ENCODE measurements at regions not wholly inside any gene's neighbourhood (a gene's known extent, or its start where the extent isn't known, plus 50 kb on each side); places are given as distances from the start of the nearest gene placed in this dataset.

GRCh38 chr11:69387409-69387885 is 93.5 kb downstream of the MYEOV start:
- intact Hi-C loops (cut with DNase I, micrococcal nuclease), result no loop called here
- no peak for DNase-seq
- ATAC-seq, result no peak

GRCh38 chr11:69388210-69388609 is 93.3 kb upstream of the LINC01488 start:
- no peak for DNase-seq
- no peak for ATAC-seq
- intact Hi-C loops (cut with DNase I, micrococcal nuclease), result no loop called here

- intact Hi-C loops (cut with DNase I, micrococcal nuclease), result no loop called here
- ATAC-seq, result no peak
- DNase-seq, result no peak
Measured at GRCh38 chr11:69388661-69389060, 92.8 kb upstream of the LINC01488 start.

- ATAC-seq (no peak), DNase-seq (peak in 1 of 2 donors; percentile 14)
- intact Hi-C loops (cut with DNase I, micrococcal nuclease), result no loop called here
Measured at GRCh38 chr11:69390561-69390960, 90.9 kb upstream of the LINC01488 start.

- no peak for DNase-seq
- ATAC-seq, result no peak
- intact Hi-C loops (cut with DNase I, micrococcal nuclease), result no loop called here
Measured at GRCh38 chr11:69391192-69392103, 90.0 kb upstream of the LINC01488 start.

GRCh38 chr11:69392104-69392653 is 89.3 kb upstream of the LINC01488 start:
- no peak for ATAC-seq
- intact Hi-C loops (cut with DNase I, micrococcal nuclease), result no loop called here

GRCh38 chr11:69393178-69393832 is 88.2 kb upstream of the LINC01488 start:
- no peak for DNase-seq
- no peak for ATAC-seq
- intact Hi-C loops (cut with DNase I, micrococcal nuclease), result no loop called here

More at GRCh38 chr11:69392104-69392653, 89.3 kb upstream of the LINC01488 start:
- DNase-seq, result no peak

- intact Hi-C loops (cut with DNase I, micrococcal nuclease), result no loop called here
- no peak for DNase-seq
- ATAC-seq, result no peak
Measured at GRCh38 chr11:69393865-69394233, 87.6 kb upstream of the LINC01488 start.

GRCh38 chr11:69394234-69394868 is 87.1 kb upstream of the LINC01488 start:
- ATAC-seq (no peak), DNase-seq (no peak)
- intact Hi-C loops (cut with DNase I, micrococcal nuclease), result no loop called here

- DNase-seq, result no peak
- ATAC-seq, result no peak
- intact Hi-C loops (cut with DNase I, micrococcal nuclease), result no loop called here
Measured at GRCh38 chr11:69394869-69395246, 86.6 kb upstream of the LINC01488 start.

GRCh38 chr11:69395287-69395686 is 86.2 kb upstream of the LINC01488 start:
- DNase-seq (no peak), ATAC-seq (no peak)
- intact Hi-C loops (cut with DNase I, micrococcal nuclease), result no loop called here

GRCh38 chr11:69396051-69396947 is 85.2 kb upstream of the LINC01488 start:
- intact Hi-C loops (cut with DNase I, micrococcal nuclease), result no loop called here
- ATAC-seq (no peak), DNase-seq (no peak)

GRCh38 chr11:69396948-69397307 is 84.5 kb upstream of the LINC01488 start:
- intact Hi-C loops (cut with DNase I, micrococcal nuclease), result no loop called here
- ATAC-seq (no peak), DNase-seq (no peak)

GRCh38 chr11:69397732-69398131 is 83.7 kb upstream of the LINC01488 start:
- intact Hi-C loops (cut with DNase I, micrococcal nuclease), result no loop called here
- no peak for ATAC-seq

GRCh38 chr11:69398529-69399492 is 82.7 kb upstream of the LINC01488 start:
- intact Hi-C loops (cut with DNase I, micrococcal nuclease), result no loop called here
- DNase-seq (no peak), ATAC-seq (no peak)

More at GRCh38 chr11:69397732-69398131, 83.7 kb upstream of the LINC01488 start:
- DNase-seq, result no peak

GRCh38 chr11:69400140-69400539 is 81.3 kb upstream of the LINC01488 start:
- ATAC-seq, result no peak
- no peak for DNase-seq
- intact Hi-C loops (cut with DNase I, micrococcal nuclease), result no loop called here

GRCh38 chr11:69400771-69401590 is 80.5 kb upstream of the LINC01488 start:
- intact Hi-C loops (cut with DNase I, micrococcal nuclease), result no loop called here
- DNase-seq (no peak), ATAC-seq (no peak)
